Inflammatory macrophage treated with lipopolysaccharide for 1 hour (primary cell): ENCODE measurements at regions not wholly inside any gene's neighbourhood (a gene's known extent, or its start where the extent isn't known, plus 50 kb on each side); places are given as distances from the start of the nearest gene placed in this dataset.

Source experiments
- DNase-seq, 2 donors: peaks; one replicate each; pipeline ENCODE4 v3.0.0-alpha.2; 2020 to 2022

DNA sequence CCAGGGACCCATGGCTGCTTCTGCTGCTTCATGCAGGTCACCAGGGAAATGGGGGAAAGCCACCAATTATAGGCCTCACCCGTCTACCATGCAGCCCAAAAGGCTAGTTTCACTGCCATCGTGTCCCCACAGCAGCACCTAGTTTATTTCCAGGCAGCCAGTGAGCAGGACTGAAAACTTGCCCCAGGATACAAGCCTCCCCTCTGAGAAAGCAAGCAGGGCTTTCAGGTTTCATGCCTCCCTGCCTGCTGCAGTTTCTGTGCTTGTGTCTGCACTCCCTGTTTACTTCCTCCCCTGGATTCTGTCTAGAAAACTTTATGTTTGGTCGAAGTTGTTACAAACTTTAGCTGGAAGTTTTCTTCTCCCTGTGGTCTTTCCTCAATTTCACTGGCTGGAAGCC lies 319.1 kb downstream of the ANXA1 start:
- DNase-seq = no peak

- DNase-seq = no peak
Measured at GRCh38 chr9:73474002-73474600, 322.4 kb downstream of the ANXA1 start.

GRCh38 chr9:73474625-73475024 lies 323.0 kb downstream of the ANXA1 start:
- no peak for DNase-seq

DNA sequence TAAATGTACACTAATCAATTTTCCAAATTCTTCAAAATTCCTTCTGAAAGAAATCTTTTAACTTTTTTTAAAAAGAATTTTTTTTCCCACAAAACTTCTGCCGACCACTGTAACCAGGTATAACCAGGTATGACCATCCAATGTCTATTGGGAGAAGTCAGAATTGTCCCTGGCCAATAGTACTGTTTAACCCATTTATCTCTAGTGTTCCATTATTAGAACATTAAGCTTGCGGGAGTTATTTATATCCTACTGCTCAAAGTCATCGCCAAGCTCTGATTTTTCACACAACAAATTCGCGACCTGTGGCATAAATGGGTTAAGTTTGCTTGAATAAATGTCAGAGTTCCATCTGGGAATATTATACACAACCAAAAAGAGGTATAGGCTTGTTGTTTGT lies 343.2 kb downstream of the ANXA1 start:
- DNase-seq = no peak

DNA sequence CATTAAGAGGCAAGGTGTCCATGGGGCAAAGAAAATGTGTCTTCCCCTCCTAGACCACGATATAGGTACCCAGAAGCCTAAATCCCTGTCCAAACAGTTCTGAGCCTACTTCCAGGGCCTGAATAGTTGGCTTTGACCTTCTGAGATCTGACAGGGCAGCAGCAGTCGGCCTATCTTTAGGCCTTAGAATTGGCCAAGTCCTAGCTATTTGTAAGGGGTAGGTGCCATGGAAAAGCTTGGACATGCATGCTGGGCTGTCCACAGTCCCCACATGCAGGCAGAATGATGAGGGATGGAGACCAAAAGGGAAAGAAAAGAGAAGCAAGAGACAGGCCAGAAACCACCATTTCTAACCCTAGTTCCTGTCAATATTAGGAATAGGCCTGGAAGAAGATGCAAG lies 346.1 kb downstream of the ANXA1 start:
- DNase-seq = no peak

GRCh38 chr9:73515216-73515615 lies 363.6 kb downstream of the ANXA1 start:
- DNase-seq = no peak

DNA sequence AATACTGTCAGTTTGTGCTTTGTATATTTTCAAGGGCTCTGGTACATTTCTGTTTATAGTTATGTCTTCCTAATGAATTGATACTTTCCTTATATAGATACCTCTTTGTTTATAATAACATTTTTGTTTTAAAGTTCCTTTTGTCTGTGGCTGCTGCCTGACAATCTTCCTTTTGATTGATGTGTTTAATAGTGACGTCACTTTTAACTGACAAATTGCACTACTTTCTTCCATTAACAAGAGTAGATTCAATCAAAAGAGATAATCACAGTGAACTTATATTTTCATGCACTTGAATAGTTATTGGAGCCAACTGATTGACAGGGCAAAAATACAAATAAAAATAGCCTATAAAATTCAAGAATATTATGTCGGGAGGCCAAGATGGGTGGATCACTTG lies 371.7 kb downstream of the ANXA1 start:
- no peak for DNase-seq

DNA sequence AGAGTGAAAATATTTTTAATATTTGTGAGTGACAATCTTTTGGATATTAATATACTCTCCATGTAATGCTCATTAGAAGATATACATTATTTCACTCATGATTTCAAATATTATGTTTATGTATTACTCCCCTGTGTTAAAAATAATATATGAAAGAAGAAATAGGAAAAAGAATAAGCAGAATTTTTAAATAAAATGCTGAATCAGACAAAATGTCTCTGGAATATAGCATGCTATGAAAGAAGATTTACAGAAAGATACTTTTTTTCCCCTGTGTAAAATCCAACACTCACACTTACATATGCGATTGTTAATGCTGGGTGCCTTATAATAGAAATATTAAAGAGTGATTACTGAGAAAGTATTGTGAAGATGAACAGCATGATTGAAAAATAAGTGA lies 373.7 kb downstream of the ANXA1 start:
- DNase-seq = no peak

GRCh38 chr9:73527521-73527920 lies 375.9 kb downstream of the ANXA1 start:
- DNase-seq = no peak

GRCh38 chr9:73528926-73529325 lies 377.3 kb downstream of the ANXA1 start:
- no peak for DNase-seq

GRCh38 chr9:73529666-73530065 lies 378.0 kb downstream of the ANXA1 start:
- no peak for DNase-seq

DNA sequence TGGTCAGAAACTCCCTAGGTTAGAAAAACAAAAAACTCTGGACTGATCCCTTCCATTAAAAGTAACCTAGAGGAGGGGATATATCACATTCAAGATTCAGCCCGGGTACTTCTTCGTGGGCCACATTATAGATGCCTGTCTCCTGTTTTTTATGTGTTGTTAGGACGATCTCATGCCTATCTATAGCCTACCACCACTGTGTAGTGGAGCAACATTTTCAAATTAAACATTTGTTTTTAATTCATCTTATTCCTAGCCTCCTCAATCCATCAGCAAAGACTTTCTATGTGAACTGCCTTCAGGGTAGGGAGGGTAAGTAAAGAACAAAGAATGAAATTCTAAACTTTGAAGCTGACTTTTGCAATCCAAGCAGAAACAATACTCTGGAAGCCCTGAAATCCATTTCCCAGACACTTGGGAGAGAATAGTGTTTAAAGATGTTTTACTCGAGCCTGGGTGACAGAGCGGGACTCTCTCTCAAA lies 379.4 kb downstream of the ANXA1 start:
- no peak for DNase-seq

GRCh38 chr9:73531658-73532057 lies 380.0 kb downstream of the ANXA1 start:
- no peak for DNase-seq

GRCh38 chr9:73532985-73533384 lies 381.3 kb downstream of the ANXA1 start:
- DNase-seq = no peak

DNA sequence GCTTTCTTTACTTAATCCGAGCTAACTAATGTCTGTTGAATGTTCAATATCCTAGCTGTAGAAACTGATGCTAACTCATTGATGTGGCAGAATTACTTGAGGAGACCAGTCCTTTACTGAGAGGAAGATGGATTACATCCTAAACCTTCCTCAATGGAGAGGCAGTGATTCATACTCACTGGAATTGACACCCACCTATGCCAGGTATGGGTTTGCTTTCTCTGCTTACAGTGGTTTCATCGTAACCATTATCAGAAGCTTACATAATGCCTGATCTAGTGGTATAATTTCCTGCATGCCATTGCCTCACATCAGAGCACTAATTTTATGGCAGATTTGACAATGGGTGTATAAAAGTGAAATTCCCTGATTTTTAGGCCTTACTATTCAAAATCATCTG lies 384.7 kb downstream of the ANXA1 start:
- no peak for DNase-seq

GRCh38 chr9:73537561-73537960 lies 385.9 kb downstream of the ANXA1 start:
- no peak for DNase-seq

DNA sequence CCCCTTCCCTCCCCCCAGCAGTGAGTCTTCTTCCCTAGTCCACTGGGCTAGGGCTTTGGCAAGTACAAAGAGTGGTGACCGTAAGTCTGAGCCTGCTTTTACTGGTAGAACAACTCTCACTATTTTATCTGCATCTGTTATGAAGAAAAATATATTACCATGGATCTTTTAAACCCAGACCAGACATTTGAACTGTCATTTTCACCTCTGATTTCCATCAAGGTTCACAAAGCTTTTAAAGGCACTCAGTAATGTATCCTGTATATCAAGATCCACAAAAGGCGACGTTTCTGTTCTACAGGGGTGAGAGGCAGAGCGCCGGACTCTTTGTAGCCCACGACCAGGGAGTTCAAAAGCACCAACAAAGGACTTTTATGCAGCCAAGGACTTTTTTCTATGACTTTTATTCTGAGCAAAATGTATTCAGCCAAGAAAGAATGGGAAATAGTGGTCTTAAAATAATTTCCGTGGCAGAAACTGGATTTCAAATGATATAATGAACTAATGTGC lies 388.3 kb downstream of the ANXA1 start:
- DNase-seq = no peak

- DNase-seq = no peak
Measured at GRCh38 chr9:73541923-73542322, 390.3 kb downstream of the ANXA1 start.

GRCh38 chr9:73543727-73544126 lies 392.1 kb downstream of the ANXA1 start:
- DNase-seq = no peak

DNA sequence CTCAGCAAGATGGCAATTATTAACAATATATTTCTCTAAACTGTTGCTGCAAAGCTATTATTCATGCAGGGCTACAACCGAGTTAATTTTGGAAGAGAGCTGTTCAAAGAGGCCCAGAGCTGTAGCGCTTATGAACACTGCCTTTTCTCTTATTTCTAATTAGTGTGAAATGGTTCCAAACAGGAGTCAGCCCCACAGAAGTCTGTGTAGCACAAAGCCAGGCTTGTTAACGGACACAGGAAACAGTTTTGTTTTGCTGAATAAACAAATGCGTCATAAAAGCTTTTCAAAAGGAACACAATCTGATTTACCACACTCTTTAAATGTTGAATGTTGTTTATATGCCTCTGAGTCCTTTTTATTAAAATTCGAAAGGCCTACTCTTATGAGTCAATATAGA lies 396.5 kb downstream of the ANXA1 start:
- no peak for DNase-seq

DNA sequence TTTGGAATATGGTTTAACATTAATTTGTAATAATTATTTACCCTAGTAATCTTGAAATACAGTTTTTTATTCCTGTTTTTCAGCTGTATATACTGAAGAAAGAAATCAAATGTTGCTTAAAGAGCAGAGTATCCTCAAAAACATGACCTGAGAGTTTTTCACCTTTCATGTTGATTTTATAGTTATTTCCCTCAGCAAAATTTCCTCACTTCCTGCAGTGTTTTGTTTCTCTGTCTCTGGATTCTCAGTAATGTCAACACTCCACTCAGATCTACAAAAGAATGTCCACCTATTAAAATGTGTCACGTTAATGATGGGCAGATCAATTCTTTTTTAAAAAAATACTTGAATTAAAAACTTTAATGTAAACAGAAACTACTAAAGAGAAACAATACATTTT lies 398.3 kb downstream of the ANXA1 start:
- DNase-seq = no peak

- DNase-seq = no peak
Measured at GRCh38 chr9:73553295-73553694, 401.6 kb downstream of the ANXA1 start.

GRCh38 chr9:73558471-73558870 lies 406.8 kb downstream of the ANXA1 start:
- DNase-seq = no peak

DNA sequence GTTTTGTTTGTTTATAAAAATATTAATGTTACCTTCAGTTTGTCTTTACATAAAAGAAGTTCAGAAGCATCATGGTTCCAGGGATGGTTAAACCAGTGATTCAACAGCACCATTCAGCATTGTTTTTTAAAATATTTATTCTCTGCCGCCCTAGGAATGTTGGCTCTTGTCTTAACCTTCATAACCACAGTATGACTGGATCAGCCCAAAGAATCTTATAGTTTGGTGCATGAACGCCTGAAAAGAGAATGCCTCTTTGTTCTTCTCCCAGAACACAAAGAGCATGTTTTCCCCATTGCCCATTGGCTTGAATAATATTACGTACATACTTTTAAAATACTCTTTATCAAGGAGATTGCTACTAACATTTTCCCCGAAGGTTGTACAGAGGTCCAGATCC lies 413.4 kb downstream of the ANXA1 start:
- no peak for DNase-seq

DNA sequence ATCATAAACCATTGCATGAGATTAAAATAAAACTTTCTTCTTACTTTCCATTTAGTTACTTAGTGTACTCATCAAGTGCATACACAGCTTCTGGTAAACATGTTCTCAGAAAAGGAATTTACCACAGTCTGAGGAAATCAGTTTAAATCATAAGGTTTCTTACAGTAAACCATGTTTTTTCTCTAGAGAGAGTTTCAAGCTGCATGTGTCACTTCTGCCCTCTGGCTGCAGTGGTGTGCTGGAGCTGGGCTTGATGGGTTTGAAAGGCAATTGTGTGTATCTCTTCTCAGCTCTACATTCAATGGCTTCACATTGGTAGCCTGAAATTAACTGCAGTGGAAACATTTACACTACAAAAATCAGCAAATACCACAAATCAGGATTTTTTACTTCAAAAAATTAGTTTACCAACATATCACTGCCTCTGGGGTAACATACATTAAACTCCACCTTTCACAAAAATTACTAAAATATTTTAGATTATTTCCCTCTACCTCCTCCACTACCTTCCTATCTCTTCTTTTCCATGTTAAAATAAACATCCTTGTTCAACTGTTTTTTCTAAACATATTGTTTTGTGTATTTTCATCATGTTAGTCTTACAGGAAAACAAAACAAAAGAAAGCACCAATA lies 414.3 kb downstream of the ANXA1 start:
- DNase-seq = peak; percentile 9 to 30
